ENCODE measurements at regions not wholly inside any gene's neighbourhood (a gene's known extent, or its start where the extent isn't known, plus 50 kb on each side); places are given as distances from the start of the nearest gene placed in this dataset.

DNA sequence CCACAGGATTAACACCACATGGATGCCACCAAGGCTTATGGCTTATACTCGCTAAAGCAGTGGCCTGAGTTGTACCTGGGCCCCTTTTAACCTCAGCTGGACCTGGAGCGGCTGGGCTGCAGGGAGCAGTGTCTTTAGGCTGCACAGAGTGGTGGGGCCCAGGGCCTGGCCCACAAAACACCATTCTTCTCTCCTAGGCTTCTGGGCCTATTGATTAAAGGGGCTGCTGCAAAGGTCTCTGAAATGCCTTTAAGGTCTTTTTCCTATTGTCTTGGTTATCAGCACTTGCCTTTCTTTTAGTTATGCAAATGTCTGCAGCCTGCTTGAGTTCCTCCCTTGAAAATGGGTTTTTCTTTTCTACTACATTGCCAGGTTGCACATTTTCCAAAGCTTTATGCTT, 973.9 kb upstream of the PRR20A start:
- no peak overlapping the region for H3K9ac ChIP-seq (ENCODE audit: low read length)
- H3K4me2 ChIP-seq (ENCODE audit: low read length): no peak overlapping the region
- no peaks in the 10 kb centered on the region for H4K20me1 ChIP-seq (ENCODE audit: insufficient read depth, low read length)
- DNase-seq (ENCODE audit: low read depth) (no peak), FAIRE-seq (no peak)
- Mint-ChIP-seq H3K27me3 (ENCODE audit: low read depth, unreplicated experiment) (no peaks in the 10 kb centered on the region), H3K4me3 (ENCODE audit: unreplicated experiment) (no peak overlapping the region), H3K36me3 (ENCODE audit: low read depth, unreplicated experiment) (no peaks in the 10 kb centered on the region), H3K27ac (ENCODE audit: unreplicated experiment) (no peak overlapping the region), H3K9me3 (ENCODE audit: unreplicated experiment) (no peaks in the 10 kb centered on the region), H3K4me1 (ENCODE audit: low read depth, unreplicated experiment) (no peaks in the 10 kb centered on the region)
- no peaks in the 10 kb centered on the region for H3K9me3 ChIP-seq (ENCODE audit: insufficient read depth, low read depth, low read length)
- H3K27ac ChIP-seq (ENCODE audit: low read depth, low read length): no peak overlapping the region
- no peaks in the 10 kb centered on the region for H3K36me3 ChIP-seq (ENCODE audit: insufficient read depth, low read length)
- no peaks in the 10 kb centered on the region for H3K4me1 ChIP-seq (ENCODE audit: insufficient read depth, low read length)
- no peak overlapping the region for H2AFZ ChIP-seq (ENCODE audit: low read depth, low read length)
- no peaks in the 10 kb centered on the region for H3K27me3 ChIP-seq (ENCODE audit: insufficient read depth, low read length)
- TF ChIP-seq EZH2 (IDR thresholded peaks at IDR 0.05; ENCODE audit: insufficient read depth, low read length) (no peak), CTCF (IDR thresholded peaks at IDR 0.05; ENCODE audit: insufficient read depth, low read depth, low read length) (no peak)
- no peaks in the 10 kb centered on the region for H3K79me2 ChIP-seq (ENCODE audit: insufficient read depth, low read length)
- no peak overlapping the region for H3K4me3 ChIP-seq (ENCODE audit: insufficient read depth, low read depth, low read length)

GRCh38 chr13:56168581-56168980, 972.1 kb upstream of the PRR20A start:
- Histone ChIP-seq H3K27ac (ENCODE audit: low read depth, low read length) (no peak overlapping the region), H3K4me1 (ENCODE audit: insufficient read depth, low read length) (no peaks in the 10 kb centered on the region), H3K79me2 (ENCODE audit: insufficient read depth, low read length) (no peaks in the 10 kb centered on the region), H3K4me2 (ENCODE audit: low read length) (no peak overlapping the region), H3K4me3 (ENCODE audit: insufficient read depth, low read depth, low read length) (no peak overlapping the region), H3K9me3 (ENCODE audit: insufficient read depth, low read depth, low read length) (no peaks in the 10 kb centered on the region), H3K27me3 (ENCODE audit: insufficient read depth, low read length) (no peaks in the 10 kb centered on the region), H3K36me3 (ENCODE audit: insufficient read depth, low read length) (no peaks in the 10 kb centered on the region), H2AFZ (ENCODE audit: low read depth, low read length) (no peak overlapping the region), H3K9ac (ENCODE audit: low read length) (no peak overlapping the region), H4K20me1 (ENCODE audit: insufficient read depth, low read length) (no peaks in the 10 kb centered on the region)
- DNase-seq (ENCODE audit: low read depth) (no peak), FAIRE-seq (no peak)
- Mint-ChIP-seq H3K27me3 (ENCODE audit: low read depth, unreplicated experiment) (no peaks in the 10 kb centered on the region), H3K4me3 (ENCODE audit: unreplicated experiment) (no peak overlapping the region), H3K9me3 (ENCODE audit: unreplicated experiment) (no peaks in the 10 kb centered on the region), H3K36me3 (ENCODE audit: low read depth, unreplicated experiment) (no peaks in the 10 kb centered on the region), H3K27ac (ENCODE audit: unreplicated experiment) (no peak overlapping the region), H3K4me1 (ENCODE audit: low read depth, unreplicated experiment) (no peaks in the 10 kb centered on the region)
- TF ChIP-seq EZH2 (IDR thresholded peaks at IDR 0.05; ENCODE audit: insufficient read depth, low read length) (no peak), CTCF (IDR thresholded peaks at IDR 0.05; ENCODE audit: insufficient read depth, low read depth, low read length) (no peak)

DNA sequence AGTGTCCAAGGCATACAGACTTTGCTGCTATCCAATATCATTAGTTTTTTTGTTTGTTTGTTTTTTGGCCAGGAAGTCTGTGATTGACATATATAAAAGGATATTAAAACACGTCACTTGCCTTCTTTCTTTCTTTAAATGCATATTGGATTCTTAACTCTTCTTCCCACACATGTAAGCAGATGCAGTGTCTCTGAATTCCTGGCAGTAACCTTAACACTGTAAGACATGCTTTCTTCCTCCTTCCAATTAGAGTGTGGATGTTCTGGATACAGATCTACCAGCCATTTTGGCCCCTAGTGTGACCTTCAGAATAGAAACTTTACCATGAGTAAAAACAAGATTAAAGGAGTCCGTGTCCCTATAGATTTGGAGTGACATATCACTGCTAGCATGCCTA, 967.4 kb upstream of the PRR20A start:
- no peak overlapping the region for H3K4me3 Mint-ChIP-seq (ENCODE audit: unreplicated experiment)
- no peaks in the 10 kb centered on the region for H3K9me3 ChIP-seq (ENCODE audit: insufficient read depth, low read depth, low read length)
- H4K20me1 ChIP-seq (ENCODE audit: insufficient read depth, low read length): no peaks in the 10 kb centered on the region
- FAIRE-seq (no peak), DNase-seq (ENCODE audit: low read depth) (no peak)
- H3K27me3 ChIP-seq (ENCODE audit: insufficient read depth, low read length): no peaks in the 10 kb centered on the region
- no peak overlapping the region for H3K4me2 ChIP-seq (ENCODE audit: low read length)
- no peak overlapping the region for H3K27ac ChIP-seq (ENCODE audit: low read depth, low read length)
- H3K79me2 ChIP-seq (ENCODE audit: insufficient read depth, low read length): no peaks in the 10 kb centered on the region
- H3K4me1 ChIP-seq (ENCODE audit: insufficient read depth, low read length): no peaks in the 10 kb centered on the region
- no peak for TF ChIP-seq EZH2 (IDR thresholded peaks at IDR 0.05; ENCODE audit: insufficient read depth, low read length)
- TF ChIP-seq CTCF (IDR thresholded peaks at IDR 0.05; ENCODE audit: insufficient read depth, low read depth, low read length): no peak
- no peaks in the 10 kb centered on the region for H3K4me1 Mint-ChIP-seq (ENCODE audit: low read depth, unreplicated experiment)
- no peak overlapping the region for H3K27ac Mint-ChIP-seq (ENCODE audit: unreplicated experiment)
- no peaks in the 10 kb centered on the region for H3K27me3 Mint-ChIP-seq (ENCODE audit: low read depth, unreplicated experiment)
- H3K36me3 ChIP-seq (ENCODE audit: insufficient read depth, low read length): no peaks in the 10 kb centered on the region
- H3K9me3 Mint-ChIP-seq (ENCODE audit: unreplicated experiment): no peaks in the 10 kb centered on the region
- H3K36me3 Mint-ChIP-seq (ENCODE audit: low read depth, unreplicated experiment): no peaks in the 10 kb centered on the region
- H3K9ac ChIP-seq (ENCODE audit: low read length): no peak overlapping the region
- no peak overlapping the region for H2AFZ ChIP-seq (ENCODE audit: low read depth, low read length)
- no peak overlapping the region for H3K4me3 ChIP-seq (ENCODE audit: insufficient read depth, low read depth, low read length)

All from astrocyte (in vitro differentiated cells and primary cell).